ENCODE measurements at regions not wholly inside any gene's neighbourhood (a gene's known extent, or its start where the extent isn't known, plus 50 kb on each side); places are given as distances from the start of the nearest gene placed in this dataset.

DNA sequence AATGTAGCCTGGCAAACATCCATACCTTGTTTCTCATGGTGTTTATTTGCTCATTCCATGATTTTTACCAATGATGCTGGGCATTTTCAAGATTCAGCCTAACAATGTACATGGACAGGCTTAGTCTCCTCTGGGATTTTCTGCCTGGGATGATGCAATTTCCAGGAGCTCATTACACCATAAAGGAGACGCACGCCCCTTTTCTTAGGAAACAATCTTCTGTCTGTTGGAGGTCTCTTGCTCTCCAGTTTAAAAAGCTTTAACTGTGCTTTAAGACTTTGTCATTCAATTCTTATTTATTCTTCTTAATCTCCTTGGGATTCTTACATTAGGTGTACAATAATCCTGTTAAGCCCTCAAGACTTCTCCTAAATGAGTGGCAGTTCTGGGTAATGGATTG is 150.3 kb upstream of the NRP1 start:
- TF ChIP-seq EZH2 (IDR thresholded peaks at IDR 0.05; ENCODE audit: borderline replicate concordance, insufficient read depth, low read depth, low read length, poor library complexity, severe bottlenecking), result no peak
- no peak for TF ChIP-seq CTCF (IDR thresholded peaks at IDR 0.05)

Data from B cell (primary cell).